CD4-positive, alpha-beta T cell treated with Interferon gamma for 1 hour (primary cell): ENCODE measurements at regions not wholly inside any gene's neighbourhood (a gene's known extent, or its start where the extent isn't known, plus 50 kb on each side); places are given as distances from the start of the nearest gene placed in this dataset.

Experiments used
- DNase-seq: peaks from one replicate; pipeline ENCODE4 v3.0.0-alpha.2; 2020

GRCh38 chr9:99555792-99556191, 265.9 kb upstream of the NR4A3 start:
- no peak for DNase-seq

- no peak for DNase-seq
Observed at GRCh38 chr9:99556998-99557397, 264.7 kb upstream of the NR4A3 start.

GRCh38 chr9:99557816-99558215, 263.9 kb upstream of the NR4A3 start:
- no peak for DNase-seq

- DNase-seq: no peak
Observed at GRCh38 chr9:99559776-99560175, 261.9 kb upstream of the NR4A3 start.

GRCh38 chr9:99560561-99560960, 261.1 kb upstream of the NR4A3 start:
- no peak for DNase-seq

GRCh38 chr9:99561509-99561917, 260.2 kb upstream of the NR4A3 start:
- DNase-seq: no peak

GRCh38 chr9:99561961-99562565, 259.6 kb upstream of the NR4A3 start:
- no peak for DNase-seq

GRCh38 chr9:99563364-99563763, 258.3 kb upstream of the NR4A3 start:
- DNase-seq: no peak

GRCh38 chr9:99565203-99565602, 256.5 kb upstream of the NR4A3 start:
- DNase-seq: no peak

- DNase-seq: no peak
Observed at GRCh38 chr9:99567436-99567835, 254.2 kb upstream of the NR4A3 start.

- DNase-seq: no peak
Observed at GRCh38 chr9:99569840-99570239, 251.8 kb upstream of the NR4A3 start.

- DNase-seq: no peak
Observed at GRCh38 chr9:99572567-99572966, 249.1 kb upstream of the NR4A3 start.

- no peak for DNase-seq
Observed at GRCh38 chr9:99573085-99573484, 248.6 kb upstream of the NR4A3 start.

GRCh38 chr9:99573886-99574285, 247.8 kb upstream of the NR4A3 start:
- no peak for DNase-seq

GRCh38 chr9:99576002-99576401, 245.7 kb upstream of the NR4A3 start:
- DNase-seq: no peak

- DNase-seq: no peak
Observed at GRCh38 chr9:99576876-99577275, 244.8 kb upstream of the NR4A3 start.

- no peak for DNase-seq
Observed at GRCh38 chr9:99577351-99577750, 244.3 kb upstream of the NR4A3 start.

- no peak for DNase-seq
Observed at GRCh38 chr9:99578666-99579065, 243.0 kb upstream of the NR4A3 start.

GRCh38 chr9:99579964-99580363, 241.7 kb upstream of the NR4A3 start:
- no peak for DNase-seq

GRCh38 chr9:99582814-99583213, 238.9 kb upstream of the NR4A3 start:
- no peak for DNase-seq

- DNase-seq: no peak
Observed at GRCh38 chr9:99588299-99588698, 233.4 kb upstream of the NR4A3 start.

- DNase-seq: no peak
Observed at GRCh38 chr9:99588747-99589146, 232.9 kb upstream of the NR4A3 start.

GRCh38 chr9:99590410-99590809, 231.3 kb upstream of the NR4A3 start:
- no peak for DNase-seq

GRCh38 chr9:99590840-99591239, 230.8 kb upstream of the NR4A3 start:
- no peak for DNase-seq

GRCh38 chr9:99591770-99592169, 229.9 kb upstream of the NR4A3 start:
- no peak for DNase-seq
